ENCODE measurements at regions not wholly inside any gene's neighbourhood (a gene's known extent, or its start where the extent isn't known, plus 50 kb on each side); places are given as distances from the start of the nearest gene placed in this dataset.

DNA sequence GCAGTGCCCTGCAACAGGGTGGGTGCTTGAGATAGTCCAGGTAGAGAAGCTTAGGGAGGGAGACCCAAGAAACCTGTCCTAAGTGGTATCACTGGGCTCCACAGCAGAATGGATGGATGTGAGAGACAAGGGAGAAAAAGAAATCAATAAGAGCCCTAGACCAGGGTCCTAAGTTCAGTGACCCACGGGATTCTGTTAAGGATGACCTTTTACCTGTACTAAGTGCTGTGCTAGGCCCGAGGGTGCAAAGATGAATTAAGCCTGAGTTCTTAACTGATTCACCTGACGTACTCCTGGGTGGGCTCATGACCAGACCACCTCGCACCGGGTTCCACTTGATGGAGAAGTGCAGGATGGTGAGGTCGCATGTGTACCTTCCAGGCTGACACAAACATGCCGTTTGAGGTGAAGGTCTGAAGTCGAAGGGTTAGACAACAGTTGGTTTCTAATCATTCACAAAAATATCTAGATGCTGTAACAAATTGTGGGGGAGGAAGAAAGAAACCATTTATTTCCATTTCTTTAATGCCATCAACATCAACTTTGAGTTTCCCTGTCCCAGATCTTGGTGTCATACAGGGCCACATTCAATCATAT is 166.5 kb downstream of the HERPUD2 start:
- H3K36me3 Mint-ChIP-seq, result no peaks in the 10 kb centered on the region
- Histone ChIP-seq H3K4me1 (ENCODE audit: control insufficient read depth in 1 of 2, extremely low read depth in 1 of 2, insufficient read depth in 2 of 2, low read length in 2 of 2) (no peaks in the 10 kb centered on the region), H3K27me3 (replicated peaks in 1 of 2; ENCODE audit: control insufficient read depth in 2 of 2, extremely low read depth in 1 of 2, insufficient read depth in 2 of 2, low read length in 1 of 2) (peaks cover 0 to 16% of the 10 kb centered on the region in 2 experiments), H3K36me3 (ENCODE audit: control insufficient read depth in 2 of 2, extremely low read depth in 1 of 2, insufficient read depth in 1 of 2, low read length in 1 of 2) (no peaks in the 10 kb centered on the region), H3K27ac (ENCODE audit: low read length) (no peak overlapping the region), H3K4me3 (ENCODE audit: control insufficient read depth in 1 of 2, extremely low read depth in 1 of 2, low read length in 1 of 2) (no peak overlapping the region), H3K9me3 (no peaks in the 10 kb centered on the region)
- no peaks in the 10 kb centered on the region for H3K4me1 Mint-ChIP-seq
- no peak for DNase-seq
- POLR2A ChIA-PET, result no interaction called here
- no peak overlapping the region for H3K4me3 Mint-ChIP-seq
- no peaks in the 10 kb centered on the region for H3K9me3 Mint-ChIP-seq
- H3K27me3 Mint-ChIP-seq, result peaks cover 24 to 25% of the 10 kb centered on the region in 2 donors
- WGBS (ENCODE audit: insufficient coverage), result 56% methylated on average over 3 of the region's 8 CpGs
- H3K27ac Mint-ChIP-seq, result no peak overlapping the region
- ATAC-seq (replicated peaks in 1 of 4), result no peak
- CTCF ChIA-PET, result interaction anchor here in 1 of 2 donors (0.6 kb wide), 2 partner anchors 9 to 112 kb away, joined by 3 read pairs; no protein-coding TSS in a partner anchor

DNA sequence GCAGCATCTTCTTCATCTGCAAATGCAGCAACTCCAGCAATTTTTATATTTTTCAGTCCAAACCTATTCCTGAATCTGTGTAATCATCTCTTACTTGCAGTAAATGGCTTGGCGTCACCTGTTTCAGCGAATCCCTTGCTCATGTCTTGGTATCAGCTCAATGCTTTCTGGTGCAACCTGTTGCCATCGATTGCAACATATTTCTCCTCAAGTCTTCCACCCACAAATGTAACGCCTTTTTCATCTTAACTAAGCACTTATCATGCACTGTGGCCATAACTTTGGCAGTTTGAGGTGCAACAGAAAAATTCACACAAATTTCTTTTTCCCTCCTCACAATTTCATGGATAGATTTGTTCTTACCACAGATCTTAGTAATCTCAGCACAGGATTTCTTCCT is 168.3 kb downstream of the HERPUD2 start:
- CTCF ChIA-PET, result no interaction called here
- Mint-ChIP-seq H3K4me3 (no peak overlapping the region), H3K27ac (no peak overlapping the region), H3K27me3 (peaks cover 22 to 28% of the 10 kb centered on the region in 2 donors), H3K4me1 (no peaks in the 10 kb centered on the region), H3K9me3 (no peaks in the 10 kb centered on the region), H3K36me3 (no peaks in the 10 kb centered on the region)
- WGBS (ENCODE audit: insufficient coverage), result 82% methylated on average over 4 of the region's 4 CpGs
- ATAC-seq (replicated peaks in 1 of 4) (no peak), DNase-seq (no peak)
- H3K9me3 ChIP-seq, result no peaks in the 10 kb centered on the region
- POLR2A ChIA-PET, result no interaction called here
- H3K27me3 ChIP-seq (replicated peaks in 1 of 2; ENCODE audit: control insufficient read depth in 2 of 2, extremely low read depth in 1 of 2, insufficient read depth in 2 of 2, low read length in 1 of 2), result peaks cover 0 to 15% of the 10 kb centered on the region in 2 experiments
- H3K4me1 ChIP-seq (ENCODE audit: control insufficient read depth in 1 of 2, extremely low read depth in 1 of 2, insufficient read depth in 2 of 2, low read length in 2 of 2), result no peaks in the 10 kb centered on the region
- no peak overlapping the region for H3K4me3 ChIP-seq (ENCODE audit: control insufficient read depth in 1 of 2, extremely low read depth in 1 of 2, low read length in 1 of 2)
- H3K27ac ChIP-seq (ENCODE audit: low read length), result no peak overlapping the region
- H3K36me3 ChIP-seq (ENCODE audit: control insufficient read depth in 2 of 2, extremely low read depth in 1 of 2, insufficient read depth in 1 of 2, low read length in 1 of 2), result no peaks in the 10 kb centered on the region

DNA sequence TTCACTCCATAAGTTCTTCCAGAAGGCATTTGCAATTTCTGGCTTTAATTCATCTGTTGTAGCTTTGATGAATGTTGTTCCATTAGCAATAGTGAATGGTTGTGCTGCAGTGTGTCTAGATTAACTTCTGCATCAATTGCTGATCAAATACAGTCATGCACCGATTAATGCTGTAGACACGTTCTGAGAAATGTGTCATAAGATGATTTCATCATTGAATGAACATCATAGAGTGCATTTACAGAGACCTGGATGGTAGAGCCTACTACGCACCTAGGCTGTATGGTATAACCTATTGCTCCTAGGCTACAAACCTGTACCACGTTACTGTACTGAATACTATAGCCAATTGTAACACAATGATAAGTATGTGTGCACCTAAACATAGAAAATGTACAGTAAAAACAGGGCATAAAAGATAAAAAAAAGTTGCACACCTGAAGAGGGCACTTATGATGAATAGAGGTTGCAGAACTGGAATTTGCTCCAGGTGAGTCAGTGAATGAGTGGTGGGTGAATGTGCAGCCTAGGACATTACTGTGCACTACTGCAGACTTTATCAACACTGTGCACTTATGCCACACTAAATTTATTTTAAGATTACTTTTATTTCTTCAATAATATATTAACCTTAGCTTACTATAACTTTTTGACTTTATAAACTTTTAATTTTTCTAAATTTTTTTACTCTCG is 170.7 kb downstream of the HERPUD2 start:
- Mint-ChIP-seq H3K27me3 (peaks cover 24 to 32% of the 10 kb centered on the region in 2 donors), H3K4me1 (peaks cover 3 to 6% (median 5%) of the 10 kb centered on the region in 3 donors), H3K36me3 (no peaks in the 10 kb centered on the region), H3K27ac (no peak overlapping the region), H3K4me3 (no peak overlapping the region), H3K9me3 (no peaks in the 10 kb centered on the region)
- Histone ChIP-seq H3K4me1 (ENCODE audit: control insufficient read depth in 1 of 2, extremely low read depth in 1 of 2, insufficient read depth in 2 of 2, low read length in 2 of 2) (no peaks in the 10 kb centered on the region), H3K36me3 (ENCODE audit: control insufficient read depth in 2 of 2, extremely low read depth in 1 of 2, insufficient read depth in 1 of 2, low read length in 1 of 2) (no peaks in the 10 kb centered on the region), H3K9me3 (no peaks in the 10 kb centered on the region), H3K27ac (ENCODE audit: low read length) (no peak overlapping the region), H3K27me3 (replicated peaks in 1 of 2; ENCODE audit: control insufficient read depth in 2 of 2, extremely low read depth in 1 of 2, insufficient read depth in 2 of 2, low read length in 1 of 2) (peaks cover 2 to 15% of the 10 kb centered on the region in 2 experiments), H3K4me3 (ENCODE audit: control insufficient read depth in 1 of 2, extremely low read depth in 1 of 2, low read length in 1 of 2) (no peak overlapping the region)
- POLR2A ChIA-PET, result no interaction called here
- DNase-seq (no peak), ATAC-seq (replicated peaks in 1 of 4) (no peak)
- WGBS (ENCODE audit: insufficient coverage), result 92% methylated on average over 2 of the region's 5 CpGs
- CTCF ChIA-PET, result interaction anchor here in 1 of 2 donors (0.6 to 1.1 kb wide), 2 partner anchors 99 to 785 kb away, joined by 3 read pairs; no protein-coding TSS in a partner anchor

DNA sequence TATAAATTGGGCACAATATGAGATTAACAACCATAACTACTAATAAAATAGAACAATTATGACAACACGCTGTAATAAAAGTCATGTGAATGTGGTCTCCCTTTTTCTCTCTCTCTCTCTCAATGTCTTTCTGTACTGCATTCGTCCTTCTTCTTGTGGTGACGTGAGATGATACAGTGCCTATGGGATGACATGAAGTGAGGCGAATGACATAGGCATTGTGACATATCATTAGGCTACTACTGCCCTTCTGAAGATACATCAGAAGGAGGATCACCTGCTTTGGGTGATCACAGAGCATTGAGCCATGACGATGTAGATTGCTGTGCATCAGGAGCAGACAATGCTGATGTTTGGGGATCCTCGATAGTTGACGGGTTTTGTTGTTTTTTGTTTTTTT is 171.6 kb downstream of the HERPUD2 start:
- H3K27ac Mint-ChIP-seq, result no peak overlapping the region
- no peak overlapping the region for H3K27ac ChIP-seq (ENCODE audit: low read length)
- no peak overlapping the region for H3K4me3 ChIP-seq (ENCODE audit: control insufficient read depth in 1 of 2, extremely low read depth in 1 of 2, low read length in 1 of 2)
- no peaks in the 10 kb centered on the region for H3K9me3 Mint-ChIP-seq
- DNase-seq, result no peak
- no peak overlapping the region for H3K4me3 Mint-ChIP-seq
- peaks cover 2 to 16% of the 10 kb centered on the region in 2 experiments for H3K27me3 ChIP-seq (replicated peaks in 1 of 2; ENCODE audit: control insufficient read depth in 2 of 2, extremely low read depth in 1 of 2, insufficient read depth in 2 of 2, low read length in 1 of 2)
- ChIA-PET POLR2A (no interaction called here), CTCF (interaction anchor here in 1 of 2 donors (0.6 kb wide), 1 partner anchor 786 kb away, joined by 3 read pairs; no protein-coding TSS in a partner anchor)
- no CpG with 5 or more reads among the region's 7 CpGs for WGBS (ENCODE audit: insufficient coverage)
- no peaks in the 10 kb centered on the region for H3K9me3 ChIP-seq
- peaks cover 21 to 31% of the 10 kb centered on the region in 2 donors for H3K27me3 Mint-ChIP-seq
- peaks cover 3 to 6% (median 5%) of the 10 kb centered on the region in 3 donors for H3K4me1 Mint-ChIP-seq
- H3K36me3 ChIP-seq (ENCODE audit: control insufficient read depth in 2 of 2, extremely low read depth in 1 of 2, insufficient read depth in 1 of 2, low read length in 1 of 2), result no peaks in the 10 kb centered on the region
- no peak for ATAC-seq (replicated peaks in 1 of 4)
- no peaks in the 10 kb centered on the region for H3K4me1 ChIP-seq (ENCODE audit: control insufficient read depth in 1 of 2, extremely low read depth in 1 of 2, insufficient read depth in 2 of 2, low read length in 2 of 2)
- H3K36me3 Mint-ChIP-seq, result no peaks in the 10 kb centered on the region

DNA sequence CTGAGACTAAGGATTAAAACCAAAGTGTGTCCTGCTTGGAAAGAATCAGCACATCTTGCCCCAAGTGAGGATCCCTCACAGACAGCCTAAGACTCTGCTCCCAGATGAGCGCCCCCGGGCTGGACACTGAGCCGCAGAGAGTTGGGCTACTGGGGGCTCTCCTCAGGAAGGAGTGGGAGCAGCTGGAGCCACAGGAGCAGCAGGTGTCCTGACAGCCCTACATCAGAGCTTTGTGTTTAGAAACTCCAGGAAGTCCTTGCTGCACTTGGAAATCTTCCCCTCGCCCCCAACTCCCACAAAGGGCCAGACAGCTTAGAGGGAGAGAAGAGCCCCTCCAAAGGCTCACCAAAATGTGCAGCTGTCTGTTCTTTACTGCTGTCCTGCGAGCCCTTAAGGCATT is 172.2 kb downstream of the HERPUD2 start:
- Mint-ChIP-seq H3K4me3 (no peak overlapping the region), H3K27ac (no peak overlapping the region), H3K4me1 (peaks cover 3 to 6% (median 5%) of the 10 kb centered on the region in 3 donors), H3K36me3 (no peaks in the 10 kb centered on the region), H3K27me3 (peaks cover 16 to 25% of the 10 kb centered on the region in 2 donors), H3K9me3 (no peaks in the 10 kb centered on the region)
- H3K36me3 ChIP-seq (ENCODE audit: control insufficient read depth in 2 of 2, extremely low read depth in 1 of 2, insufficient read depth in 1 of 2, low read length in 1 of 2), result no peaks in the 10 kb centered on the region
- ChIA-PET POLR2A (no interaction called here), CTCF (no interaction called here)
- H3K27me3 ChIP-seq (replicated peaks in 1 of 2; ENCODE audit: control insufficient read depth in 2 of 2, extremely low read depth in 1 of 2, insufficient read depth in 2 of 2, low read length in 1 of 2), result peaks cover 2 to 13% of the 10 kb centered on the region in 2 experiments
- H3K4me1 ChIP-seq (ENCODE audit: control insufficient read depth in 1 of 2, extremely low read depth in 1 of 2, insufficient read depth in 2 of 2, low read length in 2 of 2), result no peaks in the 10 kb centered on the region
- no peak for DNase-seq
- WGBS (ENCODE audit: insufficient coverage), result 59% methylated on average over 3 of the region's 5 CpGs
- H3K9me3 ChIP-seq, result no peaks in the 10 kb centered on the region
- H3K4me3 ChIP-seq (ENCODE audit: control insufficient read depth in 1 of 2, extremely low read depth in 1 of 2, low read length in 1 of 2), result no peak overlapping the region
- H3K27ac ChIP-seq (ENCODE audit: low read length), result no peak overlapping the region
- ATAC-seq (replicated peaks in 1 of 4), result no peak

DNA sequence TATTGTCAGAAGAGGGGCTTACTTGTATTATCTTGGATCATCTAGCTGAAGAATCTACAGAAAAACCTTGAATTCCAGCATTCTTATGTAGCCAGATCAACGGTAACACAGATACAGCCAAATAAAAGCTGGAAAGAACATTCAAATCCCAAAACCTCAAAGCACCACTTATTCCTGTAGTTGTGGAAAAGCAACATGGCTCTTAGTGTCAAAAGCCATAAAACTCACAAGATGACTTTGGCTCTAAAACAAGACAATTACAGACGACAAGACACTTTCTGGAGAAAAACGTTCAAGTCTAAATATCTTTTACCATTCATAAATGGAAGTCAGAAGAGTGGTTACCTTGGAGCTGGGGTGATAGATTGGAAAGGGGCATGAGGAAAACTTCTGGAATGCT is 173.0 kb downstream of the HERPUD2 start:
- Mint-ChIP-seq H3K27ac (no peak overlapping the region), H3K4me3 (no peak overlapping the region), H3K9me3 (no peaks in the 10 kb centered on the region), H3K27me3 (peaks cover 16 to 22% of the 10 kb centered on the region in 2 donors), H3K4me1 (peaks cover 3 to 6% (median 5%) of the 10 kb centered on the region in 3 donors), H3K36me3 (no peaks in the 10 kb centered on the region)
- CTCF ChIA-PET, result no interaction called here
- Histone ChIP-seq H3K27me3 (replicated peaks in 1 of 2; ENCODE audit: control insufficient read depth in 2 of 2, extremely low read depth in 1 of 2, insufficient read depth in 2 of 2, low read length in 1 of 2) (peaks cover 2 to 9% of the 10 kb centered on the region in 2 experiments), H3K36me3 (ENCODE audit: control insufficient read depth in 2 of 2, extremely low read depth in 1 of 2, insufficient read depth in 1 of 2, low read length in 1 of 2) (no peaks in the 10 kb centered on the region), H3K4me1 (ENCODE audit: control insufficient read depth in 1 of 2, extremely low read depth in 1 of 2, insufficient read depth in 2 of 2, low read length in 2 of 2) (no peaks in the 10 kb centered on the region), H3K4me3 (ENCODE audit: control insufficient read depth in 1 of 2, extremely low read depth in 1 of 2, low read length in 1 of 2) (no peak overlapping the region), H3K9me3 (no peaks in the 10 kb centered on the region), H3K27ac (ENCODE audit: low read length) (no peak overlapping the region)
- DNase-seq, result no peak
- POLR2A ChIA-PET, result no interaction called here
- ATAC-seq (replicated peaks in 1 of 4), result no peak
- no CpG with 5 or more reads among the region's 3 CpGs for whole genome bisulfite sequencing (ENCODE audit: insufficient coverage)

Data from T-cell (primary cell).